GM06990 (cell line): ENCODE measurements at regions not wholly inside any gene's neighbourhood (a gene's known extent, or its start where the extent isn't known, plus 50 kb on each side); places are given as distances from the start of the nearest gene placed in this dataset.

Experiments used
- DNase-seq: peaks from one replicate; pipeline ENCODE4 v3.0.0-alpha.2; 2011; ENCODE audit not compliant: insufficient read length; ENCODE audit errors: extremely low read depth
- H3K27me3 ChIP-seq: replicated peaks from 2 replicates; pipeline ENCODE4 v1.6.0; 2011; ENCODE audit warnings: low read length; ENCODE audit not compliant: control insufficient read depth, insufficient read depth
- H3K36me3 ChIP-seq: 2 replicates; pipeline ENCODE4 v1.5.1; 2011; ENCODE audit warnings: low read length; ENCODE audit not compliant: control insufficient read depth, insufficient read depth
- H3K4me3 ChIP-seq: replicated peaks from 2 replicates; pipeline ENCODE4 v1.5.1; 2011; ENCODE audit warnings: low read depth, mild to moderate bottlenecking, control low read depth, low read length
- CTCF ChIP-seq: IDR thresholded peaks from 2 replicates; pipeline ENCODE4 v1.5.1; 2011; ENCODE audit warnings: low read length, control low read depth, mild to moderate bottlenecking, inconsistent platforms; ENCODE audit not compliant: insufficient read depth, poor library complexity, severe bottlenecking

DNA sequence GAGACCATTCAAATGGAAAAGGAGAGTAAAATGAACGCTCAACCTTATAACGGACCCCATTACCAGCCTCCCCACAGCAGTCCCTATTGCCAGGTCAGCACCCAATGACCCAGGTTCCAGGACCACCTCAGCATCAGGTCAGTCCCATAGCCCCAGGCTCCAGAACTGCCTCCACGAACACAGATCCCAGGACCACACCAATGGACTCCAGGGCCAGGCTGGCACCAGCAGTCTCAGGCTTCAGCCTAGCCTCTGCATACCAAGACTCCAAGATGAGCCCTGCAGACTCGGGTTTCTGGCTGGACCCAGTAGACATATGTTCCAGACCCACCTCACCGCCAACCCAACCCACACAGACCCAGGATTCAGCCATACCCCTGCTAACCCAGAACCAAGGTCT, 625.0 kb upstream of the RGS18 start:
- H3K27me3 ChIP-seq, result no peaks in the 10 kb centered on the region
- no peaks in the 10 kb centered on the region for H3K36me3 ChIP-seq
- DNase-seq, result no peak
- no peak for TF ChIP-seq CTCF
- no peak overlapping the region for H3K4me3 ChIP-seq

GRCh38 chr1:191536791-191537429, 621.4 kb upstream of the RGS18 start:
- Histone ChIP-seq H3K27me3 (no peaks in the 10 kb centered on the region), H3K4me3 (no peak overlapping the region), H3K36me3 (no peaks in the 10 kb centered on the region)
- no peak for DNase-seq
- no peak for TF ChIP-seq CTCF

DNA sequence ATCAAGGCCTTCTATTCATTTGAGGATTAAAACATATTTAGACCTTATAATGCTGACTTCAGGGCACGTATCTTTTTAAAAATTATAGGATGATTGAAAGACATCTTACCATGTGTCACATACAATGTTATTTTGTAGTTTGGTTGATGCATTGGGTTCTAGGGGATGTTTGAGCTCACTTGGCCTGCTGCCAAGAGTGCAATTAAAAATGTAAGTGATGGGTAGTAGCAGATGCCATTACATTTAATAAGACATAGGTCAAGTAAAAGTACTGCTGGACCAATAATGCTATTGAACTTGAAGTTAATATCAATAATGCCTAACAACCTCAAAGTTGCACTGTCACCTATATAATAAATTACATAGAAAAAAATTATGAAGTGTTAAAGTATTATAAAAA, 616.5 kb upstream of the RGS18 start:
- Histone ChIP-seq H3K27me3 (no peaks in the 10 kb centered on the region), H3K4me3 (no peak overlapping the region), H3K36me3 (no peaks in the 10 kb centered on the region)
- TF ChIP-seq CTCF, result no peak
- no peak for DNase-seq

- DNase-seq, result no peak
- no peak overlapping the region for H3K4me3 ChIP-seq
- H3K27me3 ChIP-seq, result no peaks in the 10 kb centered on the region
- H3K36me3 ChIP-seq, result no peaks in the 10 kb centered on the region
- TF ChIP-seq CTCF, result no peak
Observed at GRCh38 chr1:191542444-191542843, 615.8 kb upstream of the RGS18 start.

DNA sequence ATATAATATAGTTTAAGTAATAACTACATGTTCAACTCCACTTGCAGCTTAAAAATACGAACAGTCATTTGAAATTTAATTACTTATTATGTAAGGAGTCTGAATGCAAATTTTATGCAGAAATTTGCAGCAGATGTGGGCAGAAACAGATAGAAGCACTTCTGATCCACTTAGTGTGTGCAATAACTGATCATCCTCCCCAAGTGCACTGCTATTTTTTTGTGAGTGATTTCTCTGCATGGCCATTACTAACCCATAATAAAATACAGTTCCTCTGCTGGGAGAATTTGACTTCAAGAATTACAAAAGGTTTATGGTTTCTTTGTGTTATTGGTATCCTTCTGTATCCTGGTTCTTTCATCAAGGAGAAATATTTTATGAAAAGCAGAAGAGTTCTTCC, 611.5 kb upstream of the RGS18 start:
- no peak for TF ChIP-seq CTCF
- H3K4me3 ChIP-seq, result no peak overlapping the region
- H3K36me3 ChIP-seq, result no peaks in the 10 kb centered on the region
- H3K27me3 ChIP-seq, result no peaks in the 10 kb centered on the region
- no peak for DNase-seq

- DNase-seq, result no peak
- TF ChIP-seq CTCF, result no peak
- no peak overlapping the region for H3K4me3 ChIP-seq
- H3K27me3 ChIP-seq, result no peaks in the 10 kb centered on the region
- H3K36me3 ChIP-seq, result no peaks in the 10 kb centered on the region
Observed at GRCh38 chr1:191551019-191551418, 607.2 kb upstream of the RGS18 start.
